OCI-LY1 (cell line): ENCODE measurements at regions not wholly inside any gene's neighbourhood (a gene's known extent, or its start where the extent isn't known, plus 50 kb on each side); places are given as distances from the start of the nearest gene placed in this dataset.

Experiments
- H2AFZ ChIP-seq: fragments of 200-600 bp; sonication (generic), shearing (Covaris generic); 2 replicates; pipeline ENCODE4 v1.6.0; 2014; ENCODE audit warnings: antibody characterized with exemption, mild to moderate bottlenecking, low read length
- H3F3A ChIP-seq: fragments of 200-600 bp; sonication (generic), shearing (Covaris generic); 2 replicates; pipeline ENCODE4 v1.6.0; 2014; ENCODE audit warnings: mild to moderate bottlenecking, antibody characterized with exemption, low read length, moderate library complexity; ENCODE audit not compliant: insufficient read depth
- H3K27ac ChIP-seq: fragments of 200-600 bp; sonication (generic); 2 replicates; pipeline ENCODE4 v1.5.1; 2014; ENCODE audit warnings: low read length, mixed run types, mild to moderate bottlenecking, low read depth; ENCODE audit not compliant: poor library complexity, severe bottlenecking
- H3K27me3 ChIP-seq: fragments of 200-600 bp; sonication (generic); 2 replicates; pipeline ENCODE4 v1.6.0; 2014; ENCODE audit warnings: antibody characterized with exemption, mild to moderate bottlenecking, low read length, moderate library complexity; ENCODE audit not compliant: insufficient read depth
- H3K36me3 ChIP-seq: fragments of 200-600 bp; sonication (generic); 2 replicates; pipeline ENCODE4 v1.6.1; 2014; ENCODE audit warnings: mild to moderate bottlenecking, antibody characterized with exemption, low read length, moderate library complexity, mixed read lengths; ENCODE audit not compliant: insufficient read depth
- H3K4me1 ChIP-seq: fragments of 200-600 bp; sonication (generic); 2 replicates; pipeline ENCODE4 v1.5.1; 2014; ENCODE audit warnings: mild to moderate bottlenecking, low read length, moderate library complexity; ENCODE audit not compliant: insufficient read depth, severe bottlenecking
- H3K4me2 ChIP-seq: fragments of 200-600 bp; sonication (generic), shearing (Covaris generic); 2 replicates; pipeline ENCODE4 v1.6.1; 2014; ENCODE audit warnings: low read length
- H3K4me3 ChIP-seq: fragments of 200-600 bp; sonication (generic); 2 replicates; pipeline ENCODE4 v1.5.1; 2014; ENCODE audit warnings: low read length, low read depth, mild to moderate bottlenecking, mixed read lengths; ENCODE audit not compliant: poor library complexity, severe bottlenecking
- H3K79me2 ChIP-seq: fragments of 200-600 bp; shearing (Covaris generic); 2 replicates; pipeline ENCODE4 v1.6.1; 2016; ENCODE audit warnings: mixed run types, low read length, mixed read lengths; ENCODE audit not compliant: insufficient read depth
- H3K9ac ChIP-seq: fragments of 200-600 bp; sonication (generic), shearing (Covaris generic); 2 replicates; pipeline ENCODE4 v1.6.1; 2014; ENCODE audit warnings: mild to moderate bottlenecking, low read length, mixed read lengths
- H3K9me2 ChIP-seq: fragments of 200-600 bp; sonication (generic), shearing (Covaris generic); 2 replicates; pipeline ENCODE4 v1.6.1; 2014; ENCODE audit warnings: low read depth, mild to moderate bottlenecking, low read length, mixed read lengths
- H3K9me3 ChIP-seq: fragments of 200-600 bp; shearing (Covaris generic); 2 replicates; pipeline ENCODE4 v1.6.1; 2014; ENCODE audit warnings: low read length, mixed read lengths
- H4K20me1 ChIP-seq: fragments of 200-600 bp; sonication (generic), shearing (Covaris generic); 2 replicates; pipeline ENCODE4 v1.6.0; 2016; ENCODE audit warnings: mild to moderate bottlenecking, low read length; ENCODE audit not compliant: insufficient read depth
- EZH2 ChIP-seq: fragments of 200-600 bp; sonication (generic), shearing (Covaris generic); IDR thresholded peaks from 2 replicates; pipeline ENCODE4 v1.8.0; 2017; ENCODE audit warnings: borderline replicate concordance, mixed run types, mild to moderate bottlenecking, antibody characterized with exemption, low read length, moderate library complexity, mixed read lengths
- TF ChIP-seq, protein P1 (sequence below): fragments of 200-600 bp; sonication (generic), shearing (Covaris generic); IDR thresholded peaks from 2 replicates; pipeline ENCODE4 v1.5.1; 2017; ENCODE audit warnings: mild to moderate bottlenecking, antibody characterized with exemption, low read length, moderate library complexity, mixed read lengths

DNA sequence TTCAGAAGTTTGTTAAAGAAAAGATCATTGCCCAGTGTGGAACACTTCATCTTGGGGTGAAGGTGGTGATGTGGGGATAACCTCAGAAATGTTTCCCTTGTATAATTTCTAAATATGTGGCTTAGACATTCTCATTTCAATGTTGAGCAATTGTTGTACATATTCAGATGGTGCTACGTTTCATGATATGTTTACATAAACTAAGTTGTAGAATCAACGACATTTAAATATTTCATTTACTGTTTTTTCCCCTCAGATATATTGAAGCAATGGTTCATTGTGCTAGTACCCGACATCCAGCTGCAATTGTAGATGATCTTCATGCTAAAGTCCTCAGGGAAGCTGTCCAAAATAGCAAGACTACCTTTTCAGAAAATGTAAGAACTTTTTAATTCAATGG lies 92.6 kb downstream of the BLTP1 start:
- H2AFZ ChIP-seq: no peak overlapping the region
- TF ChIP-seq, protein P1, sequence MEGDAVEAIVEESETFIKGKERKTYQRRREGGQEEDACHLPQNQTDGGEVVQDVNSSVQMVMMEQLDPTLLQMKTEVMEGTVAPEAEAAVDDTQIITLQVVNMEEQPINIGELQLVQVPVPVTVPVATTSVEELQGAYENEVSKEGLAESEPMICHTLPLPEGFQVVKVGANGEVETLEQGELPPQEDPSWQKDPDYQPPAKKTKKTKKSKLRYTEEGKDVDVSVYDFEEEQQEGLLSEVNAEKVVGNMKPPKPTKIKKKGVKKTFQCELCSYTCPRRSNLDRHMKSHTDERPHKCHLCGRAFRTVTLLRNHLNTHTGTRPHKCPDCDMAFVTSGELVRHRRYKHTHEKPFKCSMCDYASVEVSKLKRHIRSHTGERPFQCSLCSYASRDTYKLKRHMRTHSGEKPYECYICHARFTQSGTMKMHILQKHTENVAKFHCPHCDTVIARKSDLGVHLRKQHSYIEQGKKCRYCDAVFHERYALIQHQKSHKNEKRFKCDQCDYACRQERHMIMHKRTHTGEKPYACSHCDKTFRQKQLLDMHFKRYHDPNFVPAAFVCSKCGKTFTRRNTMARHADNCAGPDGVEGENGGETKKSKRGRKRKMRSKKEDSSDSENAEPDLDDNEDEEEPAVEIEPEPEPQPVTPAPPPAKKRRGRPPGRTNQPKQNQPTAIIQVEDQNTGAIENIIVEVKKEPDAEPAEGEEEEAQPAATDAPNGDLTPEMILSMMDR: no peak
- no peak for TF ChIP-seq EZH2
- no peaks in the 10 kb centered on the region for H3K9me3 ChIP-seq
- H3K9me2 ChIP-seq: no peaks in the 10 kb centered on the region
- no peaks in the 10 kb centered on the region for H4K20me1 ChIP-seq
- no peak overlapping the region for H3K9ac ChIP-seq
- peaks cover 22% of the 10 kb centered on the region; the same call in 1 of the 2 replicates for H3K36me3 ChIP-seq
- no peaks in the 10 kb centered on the region for H3K4me1 ChIP-seq
- no peak overlapping the region for H3K27ac ChIP-seq
- H3K4me2 ChIP-seq: no peak overlapping the region
- no peaks in the 10 kb centered on the region for H3K79me2 ChIP-seq
- H3K4me3 ChIP-seq: no peak overlapping the region
- H3F3A ChIP-seq: no peaks in the 10 kb centered on the region
- no peaks in the 10 kb centered on the region for H3K27me3 ChIP-seq

DNA sequence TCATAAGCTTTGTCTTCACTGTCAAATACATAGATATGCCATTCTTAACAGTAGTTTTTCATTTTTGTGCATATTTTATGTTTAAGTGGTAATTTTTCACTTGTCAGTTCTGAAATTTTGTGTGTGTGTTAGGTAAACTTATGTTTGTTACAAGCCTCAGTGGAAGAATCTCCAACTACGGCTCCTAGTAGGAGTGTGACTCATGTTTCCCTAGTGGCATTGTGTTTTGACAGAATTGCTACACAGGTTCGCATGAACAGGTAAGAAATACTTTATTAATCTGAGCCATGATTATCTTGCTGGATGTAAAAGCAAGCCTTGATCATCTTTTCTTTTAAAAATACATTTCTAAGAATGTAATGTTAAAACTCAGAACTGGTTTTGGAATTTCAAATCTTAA lies 94.4 kb downstream of the BLTP1 start:
- H3F3A ChIP-seq: no peaks in the 10 kb centered on the region
- no peak overlapping the region for H3K4me2 ChIP-seq
- no peaks in the 10 kb centered on the region for H4K20me1 ChIP-seq
- no peak overlapping the region for H2AFZ ChIP-seq
- H3K4me3 ChIP-seq: no peak overlapping the region
- TF ChIP-seq, protein P1: no peak
- TF ChIP-seq EZH2: no peak
- peaks cover 19% of the 10 kb centered on the region; the same call in 1 of the 2 replicates for H3K36me3 ChIP-seq
- no peak overlapping the region for H3K9ac ChIP-seq
- no peaks in the 10 kb centered on the region for H3K9me2 ChIP-seq
- H3K79me2 ChIP-seq: no peaks in the 10 kb centered on the region
- no peak overlapping the region for H3K27ac ChIP-seq
- no peaks in the 10 kb centered on the region for H3K9me3 ChIP-seq
- H3K27me3 ChIP-seq: no peaks in the 10 kb centered on the region
- no peaks in the 10 kb centered on the region for H3K4me1 ChIP-seq

DNA sequence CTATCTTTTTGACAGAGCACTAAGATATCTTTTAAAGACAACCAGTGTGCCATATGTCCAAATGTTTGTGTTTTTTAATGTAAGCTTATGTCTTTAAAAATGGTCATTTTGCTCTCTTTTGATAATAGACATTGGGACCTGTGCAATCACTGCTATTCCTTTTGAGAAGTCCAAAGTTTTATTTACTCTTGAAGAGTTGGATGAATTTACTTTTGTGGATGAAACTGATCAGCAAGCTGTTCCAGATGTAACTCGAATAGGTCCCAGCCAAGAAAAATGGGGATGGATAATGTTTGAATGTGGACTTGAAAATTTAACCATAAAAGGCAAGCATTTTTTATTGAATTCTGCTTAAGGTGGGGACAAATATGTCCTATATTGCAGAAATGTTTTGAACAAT lies 97.2 kb downstream of the BLTP1 start:
- Histone ChIP-seq H3K4me3 (no peak overlapping the region), H3K36me3 (peaks cover 26% of the 10 kb centered on the region; the same call in 1 of the 2 replicates), H3K27me3 (no peaks in the 10 kb centered on the region), H3F3A (no peaks in the 10 kb centered on the region), H3K9me2 (no peaks in the 10 kb centered on the region), H3K4me2 (no peak overlapping the region), H3K27ac (no peak overlapping the region), H3K4me1 (no peaks in the 10 kb centered on the region), H3K79me2 (no peaks in the 10 kb centered on the region), H3K9ac (no peak overlapping the region), H2AFZ (no peak overlapping the region), H3K9me3 (no peaks in the 10 kb centered on the region), H4K20me1 (no peaks in the 10 kb centered on the region)
- TF ChIP-seq, protein P1: no peak
- no peak for TF ChIP-seq EZH2
